HG03066 (cell line): ENCODE measurements at regions not wholly inside any gene's neighbourhood (a gene's known extent, or its start where the extent isn't known, plus 50 kb on each side); places are given as distances from the start of the nearest gene placed in this dataset.
"Not testable (repeated sequence)": the region's sequence is repeated elsewhere in the genome, so short reads cannot be mapped to it uniquely, and the experiment has no call there.

Source experiments
- ATAC-seq: cut with Tn5 transposase; IDR thresholded peaks from one replicate; pipeline ENCODE4 v1.9.1; 2021; ENCODE audit warnings: low read depth; ENCODE audit not compliant: unreplicated experiment

- no peak for ATAC-seq
Observed at GRCh38 chr14:37888234-37888633, 292.8 kb downstream of the TTC6 start.

GRCh38 chr14:37889087-37889486 is 293.7 kb downstream of the TTC6 start:
- no peak for ATAC-seq

DNA sequence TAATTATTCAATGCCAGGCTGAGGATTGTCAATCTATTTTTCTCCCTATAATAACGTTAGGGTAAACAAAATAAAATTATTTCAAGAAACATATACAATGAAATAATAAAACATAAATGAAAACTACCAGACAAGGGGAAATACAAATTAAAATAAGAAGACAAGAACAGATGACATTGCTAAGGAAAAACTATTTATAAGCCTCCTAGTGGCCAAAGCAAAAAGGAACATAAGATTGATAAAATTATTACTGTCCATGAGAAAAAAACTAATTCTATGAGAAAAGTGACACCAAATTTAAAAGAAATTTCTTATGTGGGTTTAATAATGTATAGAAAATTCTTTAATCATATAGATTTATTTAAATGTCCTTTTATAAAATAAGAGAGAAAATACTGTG is 294.7 kb downstream of the TTC6 start:
- ATAC-seq = no peak

DNA sequence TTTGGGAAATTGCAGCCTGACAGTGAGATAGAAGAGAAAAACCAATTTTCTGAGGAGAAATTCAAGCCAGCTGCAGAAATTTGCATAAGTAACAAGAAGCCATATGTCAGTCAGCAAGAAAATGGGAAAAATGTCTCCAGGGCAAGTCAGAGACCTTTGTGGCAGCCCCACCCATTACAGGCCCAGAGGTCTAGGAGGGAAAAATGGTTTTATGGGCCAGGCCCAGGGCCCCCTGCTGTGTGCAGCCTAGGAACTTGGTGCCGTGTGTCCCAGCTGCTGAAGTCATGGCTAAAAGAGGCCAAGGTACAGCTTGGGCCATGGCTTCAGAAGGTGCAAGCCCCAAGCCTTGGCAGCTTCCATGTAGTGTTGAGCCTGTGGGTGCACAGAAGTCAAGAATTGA is 296.1 kb downstream of the TTC6 start:
- not testable (repeated sequence) for ATAC-seq

DNA sequence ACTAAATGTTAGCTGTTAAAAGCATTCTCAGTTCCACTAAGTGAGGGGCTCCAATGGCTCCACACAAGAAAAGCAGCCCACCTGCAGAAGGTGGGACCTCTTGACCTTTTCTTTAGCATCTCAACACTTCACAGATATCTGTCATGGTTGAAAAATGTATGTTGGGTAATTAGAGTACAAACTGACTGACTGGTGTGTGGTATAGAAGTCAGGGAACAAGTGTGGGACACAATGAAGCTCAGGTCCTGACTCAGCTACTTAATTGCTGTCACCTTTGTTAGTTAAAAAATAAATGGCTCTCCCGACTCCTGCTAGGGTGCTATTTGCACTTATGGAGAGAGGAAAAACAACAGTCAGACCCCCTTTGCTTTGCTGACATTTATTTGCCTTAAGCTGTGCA is 299.0 kb downstream of the TTC6 start:
- no peak for ATAC-seq

- ATAC-seq = no peak
Observed at GRCh38 chr14:37899365-37899764, 303.9 kb downstream of the TTC6 start.

DNA sequence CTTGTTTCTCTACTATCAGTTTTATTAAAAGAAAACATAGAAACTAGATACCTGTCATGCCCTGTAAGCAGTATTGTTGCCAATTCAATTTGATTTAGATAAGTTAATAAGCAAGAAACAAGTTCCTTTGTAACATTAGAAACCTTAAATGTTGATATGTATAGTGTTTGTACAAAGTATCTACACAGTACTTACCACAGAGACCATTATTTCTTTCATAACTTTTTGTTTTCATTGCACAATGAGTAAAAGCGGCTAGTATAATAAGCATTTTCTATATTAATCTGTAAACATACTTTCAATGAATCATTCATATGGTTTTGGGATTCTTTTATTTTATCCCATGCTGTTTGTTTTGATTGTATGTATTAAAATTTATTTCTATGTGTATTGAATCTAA is 305.1 kb downstream of the TTC6 start:
- ATAC-seq = no peak

DNA sequence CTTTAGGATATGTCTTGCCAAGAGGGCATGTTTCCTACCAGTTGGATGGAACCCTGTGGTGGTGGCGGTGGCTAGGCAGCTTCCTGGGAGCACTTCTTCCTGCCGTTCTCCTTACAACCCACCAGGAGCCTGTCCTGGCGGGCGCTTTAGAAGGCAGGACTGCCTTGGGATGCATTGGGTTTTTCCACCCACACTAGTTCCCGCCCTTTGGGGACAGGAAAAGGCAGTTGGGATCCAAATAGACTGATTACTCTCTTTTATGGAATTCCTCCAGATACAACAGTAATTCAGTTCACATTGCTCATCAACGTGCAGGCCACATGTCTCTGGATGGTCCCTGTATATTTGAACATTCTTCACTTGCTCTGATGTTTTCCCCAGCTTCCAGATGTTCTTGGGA is 305.7 kb upstream of the SSTR1 start:
- ATAC-seq = no peak

- ATAC-seq = no peak
Observed at GRCh38 chr14:37903343-37904191, 304.1 kb upstream of the SSTR1 start.

- ATAC-seq = no peak
Observed at GRCh38 chr14:37924622-37925021, 283.1 kb upstream of the SSTR1 start.

DNA sequence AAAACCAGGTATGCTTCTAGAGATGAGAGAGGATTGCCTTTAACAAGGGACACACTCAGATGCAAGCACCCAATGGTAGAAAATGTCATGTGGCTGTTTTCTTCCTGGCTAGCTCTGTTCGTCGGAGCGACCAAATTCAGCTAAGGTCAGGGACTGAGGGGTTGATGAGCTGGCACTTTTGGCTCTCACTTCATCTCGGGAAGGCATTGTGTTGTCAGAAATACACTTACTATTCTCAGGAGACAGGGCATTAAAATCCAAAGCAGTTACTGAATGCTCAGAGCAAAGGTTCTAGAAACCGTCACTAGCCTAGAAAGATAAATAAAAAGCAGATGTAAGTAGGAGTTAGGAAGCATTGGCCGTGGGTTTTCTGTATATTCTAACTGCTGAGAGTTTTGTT is 275.7 kb upstream of the SSTR1 start:
- no peak for ATAC-seq

DNA sequence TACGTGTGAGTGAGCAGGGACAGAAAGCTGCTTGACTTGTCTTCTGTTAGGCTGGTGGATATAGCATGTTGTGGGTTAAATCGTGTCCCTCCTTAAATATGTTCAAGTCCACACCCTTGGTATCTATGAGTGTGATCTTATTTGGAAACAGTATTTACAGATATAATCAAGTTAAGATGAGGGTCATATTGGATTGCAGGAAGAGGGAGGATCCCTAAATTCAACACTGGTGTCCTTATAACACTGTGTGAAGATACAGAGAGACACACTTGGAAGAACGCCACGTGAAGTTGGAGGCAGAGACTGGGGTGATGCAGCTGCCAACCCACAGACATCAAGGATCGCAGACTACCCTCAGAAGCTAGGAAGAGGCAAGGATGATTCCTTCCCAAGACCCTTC is 275.2 kb upstream of the SSTR1 start:
- ATAC-seq = no peak

- no peak for ATAC-seq
Observed at GRCh38 chr14:37936971-37937370, 270.7 kb upstream of the SSTR1 start.

DNA sequence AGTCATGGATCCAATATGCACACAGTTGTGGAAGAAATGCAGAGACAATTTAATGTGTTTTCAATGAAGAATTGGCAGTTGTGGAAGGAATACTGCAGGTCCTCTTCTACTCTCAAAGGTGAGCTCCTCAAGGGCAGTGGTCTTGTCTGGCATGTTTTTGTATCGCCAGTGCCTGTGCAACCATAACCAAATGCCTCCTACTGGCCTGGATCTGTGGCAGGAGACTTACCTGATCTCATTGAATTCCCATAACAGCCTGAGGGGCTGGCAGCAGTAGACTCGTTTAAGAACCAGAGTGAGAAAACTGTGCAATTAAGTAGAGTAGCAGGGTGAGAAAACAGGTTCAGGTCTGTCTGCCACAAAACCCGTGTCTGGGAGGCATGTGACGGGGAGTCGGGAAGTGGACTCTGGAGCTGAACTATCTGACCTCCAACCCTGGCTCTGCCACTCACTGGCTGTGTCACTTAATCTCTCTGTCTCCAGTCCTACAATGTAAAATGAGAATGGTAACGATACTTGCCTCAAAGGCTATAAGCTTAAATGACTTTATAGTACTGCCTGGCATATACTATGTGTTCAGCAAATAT is 268.2 kb upstream of the SSTR1 start:
- no peak for ATAC-seq

DNA sequence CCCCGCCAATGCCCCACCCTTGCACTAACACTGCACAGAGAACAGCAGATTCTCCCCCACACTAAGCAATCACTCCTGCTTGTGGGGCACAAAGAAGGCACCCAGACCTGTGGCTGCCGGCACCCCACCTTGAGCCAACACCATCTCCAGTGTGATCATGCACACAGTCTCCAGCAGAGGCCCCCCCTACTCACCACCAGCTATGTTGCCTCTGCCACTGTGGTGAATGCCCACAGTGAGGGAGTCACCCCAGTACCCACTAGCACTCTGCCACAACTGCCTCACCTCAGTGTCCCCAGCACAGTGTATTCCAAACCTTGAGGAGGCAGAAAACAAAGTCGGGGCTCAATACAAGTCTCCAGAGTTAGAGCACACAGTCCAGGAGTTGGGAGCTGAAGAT is 261.7 kb upstream of the SSTR1 start:
- no peak for ATAC-seq

DNA sequence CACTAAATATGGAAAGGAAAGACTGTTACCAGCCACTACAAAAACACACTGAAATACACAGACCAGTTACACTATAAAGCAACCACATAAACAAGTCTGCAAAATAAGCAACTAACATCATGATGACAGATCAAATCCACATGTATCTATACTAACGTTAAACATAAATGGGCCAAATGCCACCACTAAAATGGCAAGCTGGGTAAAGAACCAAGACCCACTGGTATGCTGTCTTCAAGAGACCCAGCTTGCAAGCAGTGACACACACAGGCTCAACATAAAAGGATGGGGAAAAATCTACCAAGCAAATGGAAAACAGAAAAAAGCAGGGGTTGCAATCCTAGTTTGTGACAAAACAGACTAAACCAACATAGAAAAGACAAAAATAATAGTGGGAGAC is 260.9 kb upstream of the SSTR1 start:
- ATAC-seq = no peak

GRCh38 chr14:37948266-37948665 is 259.4 kb upstream of the SSTR1 start:
- no peak for ATAC-seq

GRCh38 chr14:37968664-37969240 is 239.0 kb upstream of the SSTR1 start:
- ATAC-seq = no peak

- no peak for ATAC-seq
Observed at GRCh38 chr14:37969511-37969979, 238.2 kb upstream of the SSTR1 start.

- ATAC-seq = no peak
Observed at GRCh38 chr14:37970696-37971095, 237.0 kb upstream of the SSTR1 start.

DNA sequence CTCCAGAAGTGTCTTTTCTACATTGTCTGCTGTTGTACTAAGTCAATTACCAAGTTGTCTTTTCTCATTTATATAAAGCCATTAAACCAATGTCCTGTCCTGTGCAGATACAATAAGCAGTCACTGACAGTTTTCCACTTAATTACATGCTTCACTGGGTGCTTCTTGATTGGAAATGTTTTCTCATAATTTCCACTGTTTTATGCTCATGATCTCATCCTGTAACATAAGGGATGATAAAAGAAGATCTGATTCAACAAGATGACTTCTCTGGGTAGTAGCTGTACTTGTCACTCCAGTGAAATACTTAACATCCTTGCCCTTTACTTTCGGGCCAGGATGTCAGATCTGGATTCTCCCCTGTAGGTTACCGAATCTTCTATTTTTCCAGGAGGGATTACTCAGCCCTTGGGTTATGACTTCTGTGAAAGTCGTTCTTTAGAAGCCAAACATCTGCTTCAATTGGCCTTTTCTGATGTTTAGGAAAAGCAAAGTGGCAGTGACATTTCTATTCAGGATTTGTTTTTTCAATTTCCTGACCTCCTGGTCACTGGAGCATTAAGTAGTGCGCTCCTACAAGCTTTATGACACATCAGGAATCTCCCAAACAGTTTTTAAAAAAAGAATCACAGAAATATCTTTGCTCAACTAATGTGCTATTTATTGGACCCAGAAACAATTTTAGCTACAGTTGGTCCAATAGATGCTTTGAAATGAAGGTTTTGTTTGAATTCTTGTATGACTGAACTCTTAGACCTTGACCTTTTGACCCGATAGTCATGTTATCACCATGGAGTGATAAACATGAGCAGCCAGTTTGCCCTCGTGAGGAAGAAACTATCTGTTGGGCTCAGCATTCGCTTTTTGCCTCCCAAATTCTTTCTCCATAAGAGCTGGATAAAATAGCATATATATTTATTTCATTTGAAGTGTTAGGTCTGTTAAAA is 234.5 kb upstream of the SSTR1 start:
- no peak for ATAC-seq
